HCT116 (cell line): ENCODE measurements at regions not wholly inside any gene's neighbourhood (a gene's known extent, or its start where the extent isn't known, plus 50 kb on each side); places are given as distances from the start of the nearest gene placed in this dataset.

ENCODE experiments used
- ATAC-seq: fragments of 200-7000 bp; cut with Tn5 transposase; 2 replicates; pipeline ENCODE4 v1.9.1; 2020; ENCODE audit warnings: mild to moderate bottlenecking, moderate library complexity
- BruUV-seq: library from RNA; stranded (reverse); fragments of 400-500 nt; replicated peaks from 2 replicates; lab custom pipeline; 2021; lab: Mats Ljungman, UMichigan
- CTCF ChIA-PET: fragments of 300-600 bp; sonication (Branson Sonifier 250); formaldehyde crosslinking; loops from one replicate; lab custom pipeline; 2021; ENCODE audit warnings: antibody characterized with exemption; lab: Charles Lee
- POLR2A ChIA-PET: fragments of 300-600, 350-600 bp; sonication (Branson Sonifier 250); formaldehyde crosslinking; loops from one replicate; lab custom pipeline; 2021; ENCODE audit warnings: antibody characterized with exemption; lab: Charles Lee
- RAD21 ChIA-PET, 2 experiments: fragments of 300-600 bp; sonication (Branson Sonifier 250); formaldehyde crosslinking; loops; one replicate each; lab custom pipeline; 2023; ENCODE audit warnings: low total read pairs in 2 of 2; ENCODE audit not compliant: uncharacterized antibody in 2 of 2, unreplicated experiment in 2 of 2, low non-redundant PET in 1 of 2; lab: Charles Lee
- DNase-seq: peaks from one replicate; pipeline ENCODE4 v3.0.0-alpha.2; 2010; ENCODE audit warnings: low read depth, low spot score
- H2AFZ ChIP-seq: fragments of 200-600 bp; shearing (Covaris generic), sonication (generic); 2 replicates; pipeline ENCODE4 v1.6.1; 2017; ENCODE audit warnings: low read depth, mixed run types, mixed read lengths, antibody characterized with exemption, low read length; ENCODE audit not compliant: poor library complexity, severe bottlenecking
- H3K27ac ChIP-seq: 2 replicates; pipeline ENCODE4 v1.5.1; 2012; ENCODE audit warnings: low read depth, low read length
- H3K27me3 ChIP-seq: fragments of 200-600 bp; sonication (generic); 2 replicates; pipeline ENCODE4 v1.6.1; 2016; ENCODE audit warnings: mixed run types, low read length, mixed read lengths; ENCODE audit not compliant: insufficient read depth
- H3K36me3 ChIP-seq, 2 experiments: fragments of 200-500 bp in 1 of 2; fragments of 200-600 bp in 1 of 2; sonication (Bioruptor generic) in 1 of 2; sonication (generic) in 1 of 2; 2 replicates each; pipeline versions ENCODE4 v1.5.1 to v1.6.1; 2014 to 2016; ENCODE audit warnings: low read length in 2 of 2, inconsistent platforms in 1 of 2, mixed read lengths in 1 of 2, mixed run types in 1 of 2; ENCODE audit not compliant: insufficient read depth in 2 of 2, control insufficient read depth in 1 of 2
- H3K4me1 ChIP-seq, 2 experiments: fragments of 200-600 bp in 1 of 2; sonication (generic) in 1 of 2; 2 replicates each; pipeline versions ENCODE4 v1.5.1 to v1.6.1; 2012 to 2017; ENCODE audit warnings: low read length in 2 of 2, inconsistent platforms in 1 of 2, mild to moderate bottlenecking in 1 of 2, mixed read lengths in 1 of 2, mixed run types in 1 of 2, moderate library complexity in 1 of 2; ENCODE audit not compliant: insufficient read depth in 2 of 2, control insufficient read depth in 1 of 2
- H3K4me2 ChIP-seq: fragments of 200-600 bp; sonication (generic); 2 replicates; pipeline ENCODE4 v1.6.1; 2017; ENCODE audit warnings: mixed run types, low read length, mixed read lengths
- H3K4me3 ChIP-seq, 2 experiments: fragments of 200-600 bp in 1 of 2; sonication (generic) in 1 of 2; replicated peaks in 1 of 2; 2 replicates each; pipeline ENCODE4 v1.5.1; 2011 to 2016; ENCODE audit warnings: low read length in 2 of 2, control low read depth in 1 of 2, low read depth in 1 of 2, mild to moderate bottlenecking in 1 of 2, mixed read lengths in 1 of 2, mixed run types in 1 of 2
- H3K79me2 ChIP-seq: fragments of 200-600 bp; sonication (generic); 2 replicates; pipeline ENCODE4 v1.6.1; 2017; ENCODE audit warnings: mild to moderate bottlenecking, mixed run types, low read length, moderate library complexity, mixed read lengths; ENCODE audit not compliant: insufficient read depth
- H3K9ac ChIP-seq: fragments of 200-600 bp; sonication (generic); 2 replicates; pipeline ENCODE4 v1.6.1; 2016; ENCODE audit warnings: low read length, mixed read lengths
- H3K9me2 ChIP-seq: fragments of 200-600 bp; sonication (generic), shearing (Covaris generic); 2 replicates; pipeline ENCODE4 v1.6.1; 2017; ENCODE audit warnings: mixed run types, mild to moderate bottlenecking, moderate library complexity; ENCODE audit not compliant: insufficient read depth
- H3K9me3 ChIP-seq, 2 experiments: fragments of 200-500 bp in 1 of 2; fragments of 200-600 bp in 1 of 2; sonication (Bioruptor generic) in 1 of 2; sonication (generic) in 1 of 2; 2 replicates each; pipeline ENCODE4 v1.6.1; 2014 to 2017; ENCODE audit warnings: low read length in 2 of 2, mixed read lengths in 2 of 2, inconsistent platforms in 1 of 2, low read depth in 1 of 2, mild to moderate bottlenecking in 1 of 2, mixed run types in 1 of 2, moderate library complexity in 1 of 2; ENCODE audit not compliant: control insufficient read depth in 1 of 2, insufficient read depth in 1 of 2
- H4K20me1 ChIP-seq: fragments of 200-600 bp; sonication (generic), shearing (Covaris generic); 2 replicates; pipeline ENCODE4 v1.6.1; 2017; ENCODE audit warnings: mixed run types, mild to moderate bottlenecking, moderate library complexity; ENCODE audit not compliant: insufficient read depth
- CBX3 ChIP-seq: IDR thresholded peaks from 2 replicates; pipeline ENCODE4 v1.6.1; 2012; ENCODE audit warnings: low read depth
- CEBPB ChIP-seq: IDR thresholded peaks from 2 replicates; pipeline ENCODE4 v1.6.1; 2012; ENCODE audit warnings: low read depth
- EGR1 ChIP-seq: IDR thresholded peaks from 2 replicates; pipeline ENCODE4 v1.6.1; 2012; ENCODE audit warnings: low read depth
- ELF1 ChIP-seq: IDR thresholded peaks from 2 replicates; pipeline ENCODE4 v1.6.1; 2012; ENCODE audit warnings: low read depth, borderline replicate concordance
- FOSL1 ChIP-seq: IDR thresholded peaks from 2 replicates; pipeline ENCODE4 v1.6.1; 2012; ENCODE audit warnings: low read depth
- JUND ChIP-seq: IDR thresholded peaks from 2 replicates; pipeline ENCODE4 v1.6.1; 2012
- SIN3A ChIP-seq: IDR thresholded peaks from 2 replicates; pipeline ENCODE4 v1.6.1; 2012; ENCODE audit warnings: low read depth
- SP1 ChIP-seq: IDR thresholded peaks from 2 replicates; pipeline ENCODE4 v1.6.1; 2012; ENCODE audit warnings: low read depth
- SRF ChIP-seq: IDR thresholded peaks from 2 replicates; pipeline ENCODE4 v1.6.1; 2012; ENCODE audit warnings: low read depth
- intact Hi-C: fragments of 100-400 bp; cut with micrococcal nuclease; formaldehyde crosslinking; loops from 2 replicates; pipeline ENCODE4 v1.10.0; 2022
- TF ChIP-seq, protein P1 (sequence below), 3 experiments: fragments of 200-600 bp in 1 of 3; sonication (generic) in 1 of 3; IDR thresholded peaks in 2 of 3; conservative IDR thresholded peaks in 1 of 3; 2 replicates each; pipeline ENCODE4 v1.5.1; 2012 to 2017; ENCODE audit warnings: low read depth in 2 of 3, low read length in 2 of 3, antibody characterized with exemption in 1 of 3, borderline replicate concordance in 1 of 3, control low read depth in 1 of 3, mild to moderate bottlenecking in 1 of 3, mixed read lengths in 1 of 3, mixed run types in 1 of 3, moderate library complexity in 1 of 3; ENCODE audit not compliant: insufficient read depth in 1 of 3
- TF ChIP-seq, protein P2 (sequence below): IDR thresholded peaks from 2 replicates; pipeline ENCODE4 v1.6.1; 2011; ENCODE audit warnings: mild to moderate bottlenecking, low read length, moderate library complexity; ENCODE audit not compliant: insufficient replicate concordance; ENCODE audit errors: extremely low read depth
- TF ChIP-seq, protein P3 (sequence below): IDR thresholded peaks from 2 replicates; pipeline ENCODE4 v1.6.1; 2012
- TF ChIP-seq, protein P4 (sequence below): IDR thresholded peaks from 2 replicates; pipeline ENCODE4 v1.6.1; 2012; ENCODE audit warnings: low read depth

DNA sequence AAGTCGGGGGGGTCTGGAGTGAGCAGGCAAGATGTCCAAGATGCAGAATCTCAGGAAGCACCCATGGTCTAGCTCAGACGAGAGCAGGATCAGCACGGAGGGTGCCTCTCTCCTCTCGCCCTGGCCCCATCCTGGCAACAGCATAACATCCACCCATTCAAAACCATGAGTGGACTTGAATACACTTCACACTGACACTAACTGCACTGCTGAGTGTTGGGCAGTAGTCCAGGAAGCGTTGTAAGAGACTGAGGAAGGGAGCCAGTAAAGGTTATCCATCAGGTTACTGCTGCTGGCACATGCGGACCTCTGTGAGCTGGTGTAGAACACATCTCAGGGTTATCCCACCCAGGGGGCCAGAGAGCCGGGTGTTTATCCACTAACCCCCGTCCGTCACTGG, 131.0 kb upstream of the TOPAZ1 start (continued):
- TF ChIP-seq, protein P1, sequence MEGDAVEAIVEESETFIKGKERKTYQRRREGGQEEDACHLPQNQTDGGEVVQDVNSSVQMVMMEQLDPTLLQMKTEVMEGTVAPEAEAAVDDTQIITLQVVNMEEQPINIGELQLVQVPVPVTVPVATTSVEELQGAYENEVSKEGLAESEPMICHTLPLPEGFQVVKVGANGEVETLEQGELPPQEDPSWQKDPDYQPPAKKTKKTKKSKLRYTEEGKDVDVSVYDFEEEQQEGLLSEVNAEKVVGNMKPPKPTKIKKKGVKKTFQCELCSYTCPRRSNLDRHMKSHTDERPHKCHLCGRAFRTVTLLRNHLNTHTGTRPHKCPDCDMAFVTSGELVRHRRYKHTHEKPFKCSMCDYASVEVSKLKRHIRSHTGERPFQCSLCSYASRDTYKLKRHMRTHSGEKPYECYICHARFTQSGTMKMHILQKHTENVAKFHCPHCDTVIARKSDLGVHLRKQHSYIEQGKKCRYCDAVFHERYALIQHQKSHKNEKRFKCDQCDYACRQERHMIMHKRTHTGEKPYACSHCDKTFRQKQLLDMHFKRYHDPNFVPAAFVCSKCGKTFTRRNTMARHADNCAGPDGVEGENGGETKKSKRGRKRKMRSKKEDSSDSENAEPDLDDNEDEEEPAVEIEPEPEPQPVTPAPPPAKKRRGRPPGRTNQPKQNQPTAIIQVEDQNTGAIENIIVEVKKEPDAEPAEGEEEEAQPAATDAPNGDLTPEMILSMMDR (IDR thresholded peaks at IDR 0.05 in 2 of 3, conservative IDR thresholded peaks at IDR 0.05 in 1 of 3; ENCODE audit: borderline replicate concordance in 1 of 3, insufficient read depth in 1 of 3, low read depth in 2 of 3, low read length in 2 of 3) = no peak

DNA sequence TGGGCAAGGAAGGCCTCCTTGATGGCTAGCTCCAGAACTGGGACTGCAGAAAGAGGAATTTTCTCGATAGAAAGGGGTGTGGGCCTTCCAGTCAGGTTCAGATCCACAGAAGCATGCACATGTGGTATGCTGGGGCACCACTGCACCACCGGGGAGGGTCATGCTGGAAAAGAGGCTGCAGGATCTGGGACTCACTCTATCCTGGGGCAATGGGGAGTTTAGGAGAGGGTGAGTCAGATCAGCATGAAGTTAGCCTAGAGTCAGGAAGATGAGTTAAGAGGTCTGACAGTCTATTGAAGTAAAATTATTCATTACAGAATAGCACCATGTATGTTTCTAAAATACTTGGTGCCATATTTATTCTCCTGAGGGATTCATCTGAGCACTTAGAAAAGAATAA, 130.2 kb upstream of the TOPAZ1 start:
- H2AFZ ChIP-seq = no peak overlapping the region
- no peaks in the 10 kb centered on the region for H3K36me3 ChIP-seq
- RAD21 ChIA-PET = no interaction called here
- no peaks in the 10 kb centered on the region for H3K9me3 ChIP-seq
- H3K27me3 ChIP-seq = no peaks in the 10 kb centered on the region; the same call in 1 of the 2 replicates
- no TSS peak for BruUV-seq
- H3K9me2 ChIP-seq = no peaks in the 10 kb centered on the region
- CTCF ChIA-PET = no interaction called here
- H4K20me1 ChIP-seq = no peaks in the 10 kb centered on the region
- no peak overlapping the region for H3K27ac ChIP-seq
- H3K79me2 ChIP-seq = no peaks in the 10 kb centered on the region
- no peak for DNase-seq
- H3K4me2 ChIP-seq = no peak overlapping the region
- TF ChIP-seq, protein P2, sequence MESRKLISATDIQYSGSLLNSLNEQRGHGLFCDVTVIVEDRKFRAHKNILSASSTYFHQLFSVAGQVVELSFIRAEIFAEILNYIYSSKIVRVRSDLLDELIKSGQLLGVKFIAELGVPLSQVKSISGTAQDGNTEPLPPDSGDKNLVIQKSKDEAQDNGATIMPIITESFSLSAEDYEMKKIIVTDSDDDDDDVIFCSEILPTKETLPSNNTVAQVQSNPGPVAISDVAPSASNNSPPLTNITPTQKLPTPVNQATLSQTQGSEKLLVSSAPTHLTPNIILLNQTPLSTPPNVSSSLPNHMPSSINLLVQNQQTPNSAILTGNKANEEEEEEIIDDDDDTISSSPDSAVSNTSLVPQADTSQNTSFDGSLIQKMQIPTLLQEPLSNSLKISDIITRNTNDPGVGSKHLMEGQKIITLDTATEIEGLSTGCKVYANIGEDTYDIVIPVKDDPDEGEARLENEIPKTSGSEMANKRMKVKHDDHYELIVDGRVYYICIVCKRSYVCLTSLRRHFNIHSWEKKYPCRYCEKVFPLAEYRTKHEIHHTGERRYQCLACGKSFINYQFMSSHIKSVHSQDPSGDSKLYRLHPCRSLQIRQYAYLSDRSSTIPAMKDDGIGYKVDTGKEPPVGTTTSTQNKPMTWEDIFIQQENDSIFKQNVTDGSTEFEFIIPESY = no peak
- no peak for TF ChIP-seq SRF
- TF ChIP-seq, protein P3, sequence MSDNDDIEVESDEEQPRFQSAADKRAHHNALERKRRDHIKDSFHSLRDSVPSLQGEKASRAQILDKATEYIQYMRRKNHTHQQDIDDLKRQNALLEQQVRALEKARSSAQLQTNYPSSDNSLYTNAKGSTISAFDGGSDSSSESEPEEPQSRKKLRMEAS = no peak
- TF ChIP-seq CEBPB = no peak
- no peak for TF ChIP-seq ELF1
- no peak for TF ChIP-seq SIN3A
- no peak for TF ChIP-seq FOSL1
- TF ChIP-seq, protein P4, sequence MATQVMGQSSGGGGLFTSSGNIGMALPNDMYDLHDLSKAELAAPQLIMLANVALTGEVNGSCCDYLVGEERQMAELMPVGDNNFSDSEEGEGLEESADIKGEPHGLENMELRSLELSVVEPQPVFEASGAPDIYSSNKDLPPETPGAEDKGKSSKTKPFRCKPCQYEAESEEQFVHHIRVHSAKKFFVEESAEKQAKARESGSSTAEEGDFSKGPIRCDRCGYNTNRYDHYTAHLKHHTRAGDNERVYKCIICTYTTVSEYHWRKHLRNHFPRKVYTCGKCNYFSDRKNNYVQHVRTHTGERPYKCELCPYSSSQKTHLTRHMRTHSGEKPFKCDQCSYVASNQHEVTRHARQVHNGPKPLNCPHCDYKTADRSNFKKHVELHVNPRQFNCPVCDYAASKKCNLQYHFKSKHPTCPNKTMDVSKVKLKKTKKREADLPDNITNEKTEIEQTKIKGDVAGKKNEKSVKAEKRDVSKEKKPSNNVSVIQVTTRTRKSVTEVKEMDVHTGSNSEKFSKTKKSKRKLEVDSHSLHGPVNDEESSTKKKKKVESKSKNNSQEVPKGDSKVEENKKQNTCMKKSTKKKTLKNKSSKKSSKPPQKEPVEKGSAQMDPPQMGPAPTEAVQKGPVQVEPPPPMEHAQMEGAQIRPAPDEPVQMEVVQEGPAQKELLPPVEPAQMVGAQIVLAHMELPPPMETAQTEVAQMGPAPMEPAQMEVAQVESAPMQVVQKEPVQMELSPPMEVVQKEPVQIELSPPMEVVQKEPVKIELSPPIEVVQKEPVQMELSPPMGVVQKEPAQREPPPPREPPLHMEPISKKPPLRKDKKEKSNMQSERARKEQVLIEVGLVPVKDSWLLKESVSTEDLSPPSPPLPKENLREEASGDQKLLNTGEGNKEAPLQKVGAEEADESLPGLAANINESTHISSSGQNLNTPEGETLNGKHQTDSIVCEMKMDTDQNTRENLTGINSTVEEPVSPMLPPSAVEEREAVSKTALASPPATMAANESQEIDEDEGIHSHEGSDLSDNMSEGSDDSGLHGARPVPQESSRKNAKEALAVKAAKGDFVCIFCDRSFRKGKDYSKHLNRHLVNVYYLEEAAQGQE = no peak
- TF ChIP-seq CBX3 = no peak
- no peak for TF ChIP-seq SP1
- no peak for TF ChIP-seq EGR1
- TF ChIP-seq JUND = no peak
- TF ChIP-seq, all 23 proteins: peak for 0
- ATAC-seq = no peak
- intact Hi-C loops = no loop called here
- Histone ChIP-seq H3K9ac (no peak overlapping the region), H3K4me1 (peaks cover 0 to 4% of the 10 kb centered on the region in 2 experiments; a peak in 2 of 4 replicates), H3K4me3 (no peak overlapping the region)
- POLR2A ChIA-PET = no interaction called here
